Upper lobe of left lung (tissue), 6 donors: ENCODE measurements at regions not wholly inside any gene's neighbourhood (a gene's known extent, or its start where the extent isn't known, plus 50 kb on each side); places are given as distances from the start of the nearest gene placed in this dataset.
A peak's percentile ranks its signal among the peaks of the same experiment; 100 is the strongest.

Experiments
- ATAC-seq, 2 donors: fragments of 200-7000 bp; cut with Tn5 transposase; one replicate each; pipeline ENCODE4 v1.9.1; 2022; ENCODE audit warnings: mild to moderate bottlenecking in 2 of 2, moderate library complexity in 2 of 2; ENCODE audit not compliant: low FRiP score in 2 of 2
- DNase-seq, 2 donors: peaks; one replicate each; pipeline ENCODE4 v3.0.0-alpha.2; 2019 to 2020
- H3K27ac ChIP-seq, 4 donors: fragments of 200-600 bp; sonication (generic); one replicate each; pipeline ENCODE4 v1.5.1; 2016 to 2019
- H3K27me3 ChIP-seq, 4 donors: fragments of 200-600 bp; sonication (generic); one replicate each; pipeline ENCODE4 v1.5.1; 2017 to 2019
- H3K36me3 ChIP-seq, 4 donors: fragments of 200-600 bp; sonication (generic); one replicate each; pipeline ENCODE4 v1.5.1; 2016 to 2019
- H3K4me1 ChIP-seq, 4 donors: fragments of 200-600 bp; sonication (generic); one replicate each; pipeline ENCODE4 v1.5.1; 2018 to 2019
- H3K4me3 ChIP-seq, 4 donors: fragments of 200-600 bp; sonication (generic); one replicate each; pipeline ENCODE4 v1.5.1; 2017 to 2019; ENCODE audit warnings: mild to moderate bottlenecking in 2 of 4, moderate library complexity in 1 of 4
- H3K9me3 ChIP-seq, 4 donors: fragments of 200-600 bp; sonication (generic); one replicate each; pipeline ENCODE4 v1.5.1; 2018 to 2019
- CTCF ChIP-seq, 6 experiments: fragments of 450-650 bp in 4 of 6; fragments of 200-600 bp in 2 of 6; sonication (generic) in 2 of 6; IDR thresholded peaks; one replicate each; pipeline ENCODE4 v1.5.1; 2016 to 2019; ENCODE audit warnings: antibody characterized with exemption in 6 of 6
- EP300 ChIP-seq, 4 donors: sonication (generic); formaldehyde crosslinking; IDR thresholded peaks; one replicate each; pipeline ENCODE4 v1.5.1; 2017; ENCODE audit warnings: antibody characterized with exemption in 4 of 4, control low read depth in 2 of 4
- POLR2A ChIP-seq, 4 donors: fragments of 450-650 bp; IDR thresholded peaks; one replicate each; pipeline ENCODE4 v1.5.1; 2016 to 2017; ENCODE audit warnings: antibody characterized with exemption in 4 of 4, mild to moderate bottlenecking in 2 of 4
- POLR2AphosphoS5 ChIP-seq, 2 donors: sonication (generic); formaldehyde crosslinking; IDR thresholded peaks; one replicate each; pipeline ENCODE4 v1.5.1; 2017; ENCODE audit warnings: antibody characterized with exemption in 2 of 2
- WGBS, 2 donors: methylation state at CpG; one replicate each; pipeline ENCODE4 v1.1.5; 2017 to 2018; 5-methylcytosine and 5-hydroxymethylcytosine counted together
- donor health status: DM: no; HTN: no; CAD: no; lungs with moderate emphysema.
- donor health status: DM: no; HTN: yes; CAD: no; lungs with severe emphysema.

- WGBS, 2 donors, result 85 to 93% methylated on average over 18 to 25 of the region's 25 CpGs
- H3K9me3 ChIP-seq, result no peaks in the 10 kb centered on the region
- no peak overlapping the region for H3K27ac ChIP-seq
- no peaks in the 10 kb centered on the region for H3K36me3 ChIP-seq
- H3K4me1 ChIP-seq, result no peaks in the 10 kb centered on the region
- TF ChIP-seq POLR2A (IDR thresholded peaks at IDR 0.05) (no peak), EP300 (IDR thresholded peaks at IDR 0.05) (no peak), CTCF (IDR thresholded peaks at IDR 0.05) (no peak), POLR2AphosphoS5 (IDR thresholded peaks at IDR 0.05) (no peak)
- H3K4me3 ChIP-seq, result no peak overlapping the region
- peak in 1 of 2 donors; percentile 50 for DNase-seq
- H3K27me3 ChIP-seq, result no peaks in the 10 kb centered on the region
- peak in 1 of 2 donors; percentile 16 for ATAC-seq
These were observed 272.6 kb downstream of the TRIML1 start for GRCh38 chr4:188411805-188412204.

- Histone ChIP-seq H3K4me1 (no peaks in the 10 kb centered on the region), H3K4me3 (no peak overlapping the region), H3K9me3 (no peaks in the 10 kb centered on the region), H3K27ac (no peak overlapping the region), H3K27me3 (no peaks in the 10 kb centered on the region), H3K36me3 (no peaks in the 10 kb centered on the region)
- ATAC-seq (no peak), DNase-seq (peak in 1 of 2 donors; percentile 46)
- no peak for TF ChIP-seq POLR2AphosphoS5 (IDR thresholded peaks at IDR 0.05)
- TF ChIP-seq POLR2A (IDR thresholded peaks at IDR 0.05), result no peak
- no peak for TF ChIP-seq CTCF (IDR thresholded peaks at IDR 0.05)
- TF ChIP-seq EP300 (IDR thresholded peaks at IDR 0.05), result no peak
- 97% methylated on average over 13 of the region's 13 CpGs for WGBS, 2 donors
These were observed 273.3 kb downstream of the TRIML1 start for GRCh38 chr4:188412499-188412898.

- Histone ChIP-seq H3K27ac (no peak overlapping the region), H3K27me3 (no peaks in the 10 kb centered on the region), H3K9me3 (no peaks in the 10 kb centered on the region), H3K36me3 (no peaks in the 10 kb centered on the region), H3K4me3 (no peak overlapping the region), H3K4me1 (no peaks in the 10 kb centered on the region)
- ATAC-seq, result no peak
- DNase-seq, result no peak
- TF ChIP-seq POLR2A (IDR thresholded peaks at IDR 0.05), result no peak
- TF ChIP-seq EP300 (IDR thresholded peaks at IDR 0.05), result no peak
- no peak for TF ChIP-seq POLR2AphosphoS5 (IDR thresholded peaks at IDR 0.05)
- TF ChIP-seq CTCF (IDR thresholded peaks at IDR 0.05), result no peak
- WGBS, 2 donors, result 92 to 95% methylated on average over 10 of the region's 10 CpGs
These were observed 275.2 kb downstream of the TRIML1 start for GRCh38 chr4:188414441-188414840.

- no peaks in the 10 kb centered on the region for H3K9me3 ChIP-seq
- H3K27ac ChIP-seq, result no peak overlapping the region
- no peaks in the 10 kb centered on the region for H3K4me1 ChIP-seq
- DNase-seq, result no peak
- no peak overlapping the region for H3K4me3 ChIP-seq
- H3K27me3 ChIP-seq, result no peaks in the 10 kb centered on the region
- no peak for TF ChIP-seq CTCF (IDR thresholded peaks at IDR 0.05)
- TF ChIP-seq POLR2A (IDR thresholded peaks at IDR 0.05), result no peak
- no peak for TF ChIP-seq EP300 (IDR thresholded peaks at IDR 0.05)
- no peak for TF ChIP-seq POLR2AphosphoS5 (IDR thresholded peaks at IDR 0.05)
- H3K36me3 ChIP-seq, result no peaks in the 10 kb centered on the region
- 41 to 42% methylated on average over 3 of the region's 3 CpGs for WGBS, 2 donors
- no peak for ATAC-seq
These were observed 277.9 kb downstream of the TRIML1 start for GRCh38 chr4:188417181-188417580.

GRCh38 chr4:188423039-188423438 lies 283.8 kb downstream of the TRIML1 start:
- 70 to 73% methylated on average over 4 of the region's 4 CpGs for WGBS, 2 donors
- ATAC-seq (no peak), DNase-seq (no peak)
- Histone ChIP-seq H3K4me1 (no peaks in the 10 kb centered on the region), H3K36me3 (no peaks in the 10 kb centered on the region), H3K4me3 (no peak overlapping the region), H3K27me3 (no peaks in the 10 kb centered on the region), H3K27ac (no peak overlapping the region), H3K9me3 (peaks cover 0 to 2% (median 0%) of the 10 kb centered on the region in 4 donors)
- TF ChIP-seq POLR2AphosphoS5 (IDR thresholded peaks at IDR 0.05), result no peak
- TF ChIP-seq EP300 (IDR thresholded peaks at IDR 0.05), result no peak
- no peak for TF ChIP-seq CTCF (IDR thresholded peaks at IDR 0.05)
